Naive thymus-derived CD4-positive, alpha-beta T cell (primary cell): ENCODE measurements at regions not wholly inside any gene's neighbourhood (a gene's known extent, or its start where the extent isn't known, plus 50 kb on each side); places are given as distances from the start of the nearest gene placed in this dataset.

Experiments
- ATAC-seq: fragments of 150-1000 bp; cut with Tn5 transposase; 2 replicates; pipeline ENCODE4 v1.10.0; 2021; ENCODE audit warnings: mild to moderate bottlenecking, moderate library complexity
- CTCF ChIA-PET: fragments of 350-600 bp; sonication (Branson Sonifier 250); formaldehyde crosslinking; loops from one replicate; lab custom pipeline; 2021; ENCODE audit warnings: antibody characterized with exemption; lab: Charles Lee
- POLR2A ChIA-PET: fragments of 350-600 bp; sonication (Branson Sonifier 250); formaldehyde crosslinking; loops from one replicate; lab custom pipeline; 2021; ENCODE audit warnings: antibody characterized with exemption, inconsistent platforms; lab: Charles Lee
- DNase-seq, 9 donors: peaks; one replicate each; pipeline versions ENCODE4 v3.0.0 to v3.0.0-alpha.2; 2020 to 2022; ENCODE audit warnings: mixed read lengths in 1 of 9
- H3K27ac ChIP-seq: one replicate; pipeline ENCODE4 v1.7.0; 2013; ENCODE audit warnings: mild to moderate bottlenecking, low read depth, low read length, moderate library complexity
- H3K27me3 ChIP-seq, 2 donors: one replicate each; pipeline ENCODE4 v1.7.0; 2013; ENCODE audit warnings: low read length in 2 of 2, mild to moderate bottlenecking in 2 of 2, moderate library complexity in 2 of 2; ENCODE audit not compliant: control insufficient read depth in 2 of 2, insufficient read depth in 2 of 2
- H3K36me3 ChIP-seq, 3 experiments: 1 replicate in 2 of 3; 2 replicates in 1 of 3; pipeline ENCODE4 v1.7.0; 2013; ENCODE audit warnings: low read length in 3 of 3, mild to moderate bottlenecking in 3 of 3, moderate library complexity in 1 of 3; ENCODE audit not compliant: insufficient read depth in 3 of 3, control insufficient read depth in 2 of 3
- H3K4me1 ChIP-seq, 2 donors: one replicate each; pipeline ENCODE4 v1.7.0; 2013; ENCODE audit warnings: low read length in 2 of 2, mild to moderate bottlenecking in 2 of 2, moderate library complexity in 1 of 2; ENCODE audit not compliant: control insufficient read depth in 2 of 2, insufficient read depth in 2 of 2
- H3K4me3 ChIP-seq: 2 replicates; pipeline ENCODE4 v1.7.0; 2013; ENCODE audit warnings: mild to moderate bottlenecking, low read length
- H3K9me3 ChIP-seq, 3 experiments: 1 replicate in 2 of 3; 2 replicates in 1 of 3; pipeline ENCODE4 v1.7.0; 2013; ENCODE audit warnings: low read length in 3 of 3; ENCODE audit not compliant: control insufficient read depth in 2 of 3
- H3K27ac Mint-ChIP-seq, 9 donors: one replicate each; pipeline ENCODE4 v1.8.0; 2020 to 2022; ENCODE audit warnings: mixed read lengths in 9 of 9, mild to moderate bottlenecking in 8 of 9, moderate library complexity in 5 of 9, inconsistent platforms in 2 of 9
- H3K27me3 Mint-ChIP-seq, 5 donors: one replicate each; pipeline ENCODE4 v1.8.0; 2021 to 2022; ENCODE audit warnings: mixed read lengths in 5 of 5, mild to moderate bottlenecking in 1 of 5
- H3K36me3 Mint-ChIP-seq, 5 donors: one replicate each; pipeline ENCODE4 v1.8.0; 2020 to 2022; ENCODE audit warnings: mixed read lengths in 5 of 5, mild to moderate bottlenecking in 3 of 5, inconsistent platforms in 1 of 5
- H3K4me1 Mint-ChIP-seq, 7 donors: one replicate each; pipeline ENCODE4 v1.8.0; 2020 to 2022; ENCODE audit warnings: mixed read lengths in 7 of 7, mild to moderate bottlenecking in 3 of 7, inconsistent platforms in 1 of 7
- H3K4me3 Mint-ChIP-seq, 10 donors: one replicate each; pipeline ENCODE4 v1.8.0; 2020 to 2022; ENCODE audit warnings: mild to moderate bottlenecking in 10 of 10, mixed read lengths in 10 of 10, moderate library complexity in 6 of 10, inconsistent platforms in 2 of 10
- H3K9me3 Mint-ChIP-seq, 11 donors: one replicate each; pipeline ENCODE4 v1.8.0; 2020 to 2022; ENCODE audit warnings: mixed read lengths in 11 of 11, mild to moderate bottlenecking in 4 of 11, inconsistent platforms in 1 of 11, moderate library complexity in 1 of 11
- intact Hi-C, 2 donors: fragments of 100-400 bp; cut with micrococcal nuclease; formaldehyde crosslinking; loops; one replicate each; pipeline ENCODE4 v1.15.1; 2023

DNA sequence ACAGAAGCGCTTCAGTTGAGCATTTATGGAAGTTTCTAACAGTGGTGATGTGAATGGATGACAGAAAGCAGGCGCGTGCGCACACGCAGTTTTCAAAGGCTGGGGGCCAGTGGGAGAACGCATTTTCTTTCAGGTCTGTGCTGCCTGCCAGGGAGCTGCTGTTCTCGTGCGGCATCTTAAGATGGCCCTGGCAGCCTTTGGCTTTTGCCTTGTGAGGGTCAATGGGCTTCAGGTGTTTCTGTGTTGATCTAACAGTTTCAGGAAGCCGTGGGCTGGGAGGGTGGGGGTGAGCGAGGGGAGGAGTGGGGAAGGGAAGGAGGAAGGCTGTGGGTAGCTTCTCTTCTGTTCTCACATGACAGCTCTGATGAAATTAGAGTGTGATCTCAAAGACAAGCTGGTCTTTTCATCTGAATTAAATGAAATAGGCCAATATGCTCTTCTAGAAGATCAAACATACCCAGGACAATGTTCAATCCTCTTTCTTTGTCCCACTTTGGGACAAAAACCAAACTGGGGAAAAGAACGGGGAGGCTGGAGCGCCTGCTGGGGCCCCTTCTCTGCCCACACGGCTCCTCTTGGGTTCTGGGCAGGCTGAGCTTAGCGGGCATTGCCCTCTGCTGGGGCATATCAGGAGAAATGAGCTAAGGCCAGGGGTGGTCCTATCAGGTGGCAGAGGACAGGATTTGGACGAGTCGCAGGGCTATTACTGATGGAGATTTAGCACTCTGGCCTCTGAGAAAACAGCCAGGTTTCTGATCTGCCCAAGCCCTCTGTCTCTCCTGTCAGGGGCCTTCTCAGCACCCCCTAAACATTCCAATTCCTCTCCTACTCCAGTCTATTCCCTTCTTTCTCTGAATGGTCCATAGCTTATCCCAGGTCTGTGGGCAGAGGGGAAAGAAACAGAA, 126.2 kb upstream of the LGALSL start:
- Mint-ChIP-seq H3K27ac (peak overlapping the region; percentile 81 to 99 (median 96)), H3K4me3 (peak overlapping the region; percentile 73 to 93 (median 82)), H3K27me3 (peaks cover 0 to 20% (median 0%) of the 10 kb centered on the region in 5 donors), H3K36me3 (peaks cover 0 to 8% (median 0%) of the 10 kb centered on the region in 5 donors), H3K9me3 (no peaks in the 10 kb centered on the region), H3K4me1 (peaks cover 28 to 68% (median 63%) of the 10 kb centered on the region in 7 donors)
- Histone ChIP-seq H3K4me1 (peaks cover 33 to 38% of the 10 kb centered on the region in 2 donors), H3K27me3 (no peaks in the 10 kb centered on the region), H3K4me3 (peak overlapping the region; percentile 36), H3K27ac (peak overlapping the region; percentile 72), H3K36me3 (no peaks in the 10 kb centered on the region), H3K9me3 (no peaks in the 10 kb centered on the region)
- CTCF ChIA-PET: interaction anchor here (0.5 to 9.1 kb wide), 52 partner anchors 9 to 636 kb away, joined by 3 to 289 read pairs (median 4); partner anchors contain the start of gene AFTPH
- POLR2A ChIA-PET: interaction anchor here (0.6 to 5.2 kb wide), 25 partner anchors 10 to 518 kb away, joined by 3 to 85 read pairs (median 4); partner anchors contain the start of genes AFTPH and VPS54
- intact Hi-C loops: loop anchor here (1.0 to 10.0 kb wide), 16 partner anchors 11 to 1105 kb away; partner anchors contain the start of genes ACTR2 (in 1 of the 2), AFTPH (in 1 of the 2), CEP68 (in 1 of the 2) and MDH1 (in 1 of the 2)
- ATAC-seq (peak; percentile 73), DNase-seq (peak; percentile 29 to 71 (median 64))

GRCh38 chr2:64328415-64328722, 125.6 kb upstream of the LGALSL start:
- Mint-ChIP-seq H3K9me3 (no peaks in the 10 kb centered on the region), H3K36me3 (peaks cover 0 to 8% (median 0%) of the 10 kb centered on the region in 5 donors), H3K27ac (peak overlapping the region in 8 of 9 donors; percentile 94 to 99 (median 96)), H3K4me1 (peaks cover 28 to 64% (median 57%) of the 10 kb centered on the region in 7 donors), H3K27me3 (peaks cover 0 to 15% (median 0%) of the 10 kb centered on the region in 5 donors), H3K4me3 (peak overlapping the region in 8 of 10 donors; percentile 51 to 93 (median 80))
- intact Hi-C loops: loop anchor here (1.0 to 10.0 kb wide), 8 partner anchors 46 to 1104 kb away; partner anchors contain the start of genes CEP68 (in 1 of the 2), SPRED2 (in 1 of the 2) and UGP2 (in 1 of the 2)
- ChIA-PET POLR2A (interaction anchor here (0.6 to 5.2 kb wide), 15 partner anchors 10 to 517 kb away, joined by 3 to 85 read pairs (median 6); partner anchors contain the start of genes AFTPH and VPS54), CTCF (interaction anchor here (0.5 to 9.1 kb wide), 37 partner anchors 10 to 636 kb away, joined by 3 to 289 read pairs (median 5); partner anchors contain the start of gene AFTPH)
- no peaks in the 10 kb centered on the region for H3K36me3 ChIP-seq
- DNase-seq: no peak
- no peak overlapping the region for H3K4me3 ChIP-seq
- H3K27ac ChIP-seq: peak overlapping the region; percentile 72
- H3K9me3 ChIP-seq: no peaks in the 10 kb centered on the region
- peaks cover 33 to 38% of the 10 kb centered on the region in 2 donors for H3K4me1 ChIP-seq
- no peaks in the 10 kb centered on the region for H3K27me3 ChIP-seq
- no peak for ATAC-seq

DNA sequence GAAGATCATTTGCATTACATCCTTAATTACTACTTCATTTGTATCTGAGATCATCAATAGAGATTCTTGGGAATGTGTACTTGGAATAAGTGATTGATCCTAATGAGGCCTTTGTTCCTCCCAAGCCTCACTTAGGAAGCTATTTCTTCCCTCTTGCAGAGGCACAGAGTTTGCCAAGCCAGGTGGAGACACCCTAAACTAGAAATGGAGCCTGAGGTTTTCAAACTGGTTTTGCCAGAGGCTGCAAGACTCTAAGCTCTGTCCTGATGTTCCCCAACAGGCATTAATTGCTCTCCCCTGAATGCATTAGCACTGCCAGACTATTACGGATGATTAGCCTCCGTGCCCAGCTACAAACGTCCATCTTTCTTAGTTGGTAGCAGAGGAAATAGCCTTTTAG, 125.2 kb upstream of the LGALSL start:
- peak overlapping the region in 8 of 9 donors; percentile 94 to 99 (median 96) for H3K27ac Mint-ChIP-seq
- peaks cover 33 to 38% of the 10 kb centered on the region in 2 donors for H3K4me1 ChIP-seq
- CTCF ChIA-PET: interaction anchor here (0.5 to 9.1 kb wide), 23 partner anchors 10 to 637 kb away, joined by 3 to 289 read pairs (median 7); partner anchors contain the start of gene AFTPH
- no peak for DNase-seq
- peak overlapping the region; percentile 9 for H3K27ac ChIP-seq
- ATAC-seq: no peak
- intact Hi-C loops: loop anchor here (1.0 to 10.0 kb wide), 8 partner anchors 46 to 1104 kb away; partner anchors contain the start of genes CEP68 (in 1 of the 2), SPRED2 (in 1 of the 2) and UGP2 (in 1 of the 2)
- peak overlapping the region in 2 of 10 donors; percentile 23 to 93 for H3K4me3 Mint-ChIP-seq
- H3K27me3 Mint-ChIP-seq: peaks cover 0 to 11% (median 0%) of the 10 kb centered on the region in 5 donors
- H3K4me1 Mint-ChIP-seq: peaks cover 28 to 63% (median 54%) of the 10 kb centered on the region in 7 donors
- H3K36me3 Mint-ChIP-seq: peaks cover 0 to 6% (median 0%) of the 10 kb centered on the region in 5 donors
- no peaks in the 10 kb centered on the region for H3K36me3 ChIP-seq
- no peaks in the 10 kb centered on the region for H3K9me3 Mint-ChIP-seq
- H3K9me3 ChIP-seq: no peaks in the 10 kb centered on the region
- no peaks in the 10 kb centered on the region for H3K27me3 ChIP-seq
- POLR2A ChIA-PET: interaction anchor here (0.9 to 5.2 kb wide), 8 partner anchors 11 to 517 kb away, joined by 3 to 85 read pairs (median 4); no protein-coding TSS in a partner anchor
- H3K4me3 ChIP-seq: no peak overlapping the region

DNA sequence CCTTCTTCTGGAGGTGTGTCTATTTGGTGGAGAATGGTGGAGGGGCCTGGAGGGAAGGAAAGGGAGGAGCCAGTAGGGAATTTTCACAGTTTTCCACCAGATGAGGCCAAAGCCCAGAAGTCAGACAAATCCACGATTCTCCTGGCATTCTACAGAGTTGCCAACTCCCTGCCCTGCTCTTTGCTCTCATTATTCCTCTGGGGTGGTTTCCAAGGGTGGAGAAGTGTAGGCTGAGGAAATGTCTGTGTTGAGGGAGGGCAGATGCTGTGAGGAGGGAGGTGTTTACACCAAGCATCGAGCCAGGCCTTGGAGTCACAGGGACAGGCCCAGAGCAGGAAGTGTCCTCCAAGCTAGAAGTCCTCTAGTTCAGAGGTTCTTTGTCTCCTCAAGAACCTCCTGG, 124.1 kb upstream of the LGALSL start:
- H3K4me1 ChIP-seq: peaks cover 33 to 35% of the 10 kb centered on the region in 2 donors
- POLR2A ChIA-PET: interaction anchor here (0.6 to 5.2 kb wide), 6 partner anchors 164 to 800 kb away, joined by 3 to 85 read pairs (median 4); partner anchors contain the start of genes RAB1A and SERTAD2
- peak overlapping the region in 6 of 9 donors; percentile 18 to 59 (median 44) for H3K27ac Mint-ChIP-seq
- H3K27ac ChIP-seq: no peak overlapping the region
- ATAC-seq: no peak
- no peak overlapping the region for H3K4me3 Mint-ChIP-seq
- H3K4me1 Mint-ChIP-seq: peaks cover 22 to 59% (median 43%) of the 10 kb centered on the region in 7 donors
- no peaks in the 10 kb centered on the region for H3K9me3 Mint-ChIP-seq
- CTCF ChIA-PET: interaction anchor here (0.7 to 9.1 kb wide), 16 partner anchors 12 to 543 kb away, joined by 3 to 289 read pairs (median 9); partner anchors contain the start of gene AFTPH
- no peak for DNase-seq
- no peaks in the 10 kb centered on the region for H3K27me3 ChIP-seq
- intact Hi-C loops: loop anchor here (1.0 to 10.0 kb wide), 12 partner anchors 48 to 1102 kb away; partner anchors contain the start of genes CEP68 (in 1 of the 2), SPRED2 (in 1 of the 2) and UGP2 (in 1 of the 2)
- peaks cover 0 to 2% (median 0%) of the 10 kb centered on the region in 5 donors for H3K36me3 Mint-ChIP-seq
- H3K27me3 Mint-ChIP-seq: peaks cover 0 to 7% (median 0%) of the 10 kb centered on the region in 5 donors
- H3K4me3 ChIP-seq: no peak overlapping the region
- no peaks in the 10 kb centered on the region for H3K9me3 ChIP-seq
- H3K36me3 ChIP-seq: no peaks in the 10 kb centered on the region

DNA sequence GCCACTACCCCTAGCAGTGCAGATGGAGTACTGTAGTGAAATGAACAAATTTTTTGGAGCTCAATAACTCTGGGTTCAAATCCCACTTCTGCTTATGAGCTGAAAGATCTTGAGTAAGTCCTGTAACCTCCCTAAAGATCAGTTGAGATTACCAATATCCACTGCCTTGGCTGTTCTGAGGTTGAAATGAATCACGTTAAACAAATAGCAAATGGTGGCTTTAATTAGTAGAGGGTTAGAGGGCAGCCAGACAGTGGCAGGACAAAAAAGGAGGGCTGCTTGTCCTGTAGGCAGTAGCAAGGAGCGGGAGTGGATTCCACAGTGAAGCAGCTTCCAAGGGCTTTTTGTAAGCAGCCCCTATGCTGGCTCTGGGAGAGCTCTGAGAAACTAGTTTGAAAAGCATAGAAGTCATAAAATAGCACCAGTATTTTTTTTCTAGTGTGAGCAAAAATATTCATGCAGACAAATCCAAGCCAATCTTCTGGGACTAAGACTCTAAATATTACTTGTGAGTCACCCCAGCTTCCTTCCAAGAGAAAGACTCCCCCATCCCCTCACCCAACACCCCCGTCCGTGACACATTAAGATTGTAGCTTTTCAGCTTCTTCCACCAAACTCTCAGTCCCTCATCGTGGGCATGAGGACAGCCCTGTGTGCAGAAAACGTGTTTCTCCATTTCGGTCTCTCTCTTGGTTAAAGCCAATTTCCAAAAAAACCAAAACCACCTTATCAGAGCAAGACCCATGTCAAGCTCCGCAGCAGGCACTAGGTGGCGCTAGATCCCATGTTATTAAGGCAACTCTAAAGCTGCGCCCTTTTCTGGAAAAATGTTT, 123.5 kb upstream of the LGALSL start:
- Histone ChIP-seq H3K27me3 (no peaks in the 10 kb centered on the region), H3K9me3 (no peaks in the 10 kb centered on the region), H3K4me3 (no peak overlapping the region), H3K27ac (no peak overlapping the region), H3K4me1 (peaks cover 27 to 29% of the 10 kb centered on the region in 2 donors), H3K36me3 (no peaks in the 10 kb centered on the region)
- peak overlapping the region in 8 of 9 donors; percentile 9 to 94 (median 84) for H3K27ac Mint-ChIP-seq
- peak overlapping the region in 9 of 10 donors; percentile 53 to 86 (median 68) for H3K4me3 Mint-ChIP-seq
- ChIA-PET POLR2A (interaction anchor here (0.6 to 1.8 kb wide), 9 partner anchors 11 to 799 kb away, joined by 3 to 8 read pairs (median 3); partner anchors contain the start of genes RAB1A and SERTAD2), CTCF (interaction anchor here (0.5 to 9.1 kb wide), 39 partner anchors 12 to 585 kb away, joined by 3 to 289 read pairs (median 4); partner anchors contain the start of gene AFTPH)
- no peaks in the 10 kb centered on the region for H3K9me3 Mint-ChIP-seq
- H3K36me3 Mint-ChIP-seq: no peaks in the 10 kb centered on the region
- intact Hi-C loops: loop anchor here (1.0 to 10.0 kb wide), 11 partner anchors 158 to 834 kb away; partner anchors contain the start of genes AFTPH (in 1 of the 2) and PELI1 (in 1 of the 2)
- peaks cover 17 to 52% (median 36%) of the 10 kb centered on the region in 7 donors for H3K4me1 Mint-ChIP-seq
- peak; percentile 61 to 80 (median 73) for DNase-seq
- ATAC-seq: peak; percentile 54
- peaks cover 0 to 3% (median 0%) of the 10 kb centered on the region in 5 donors for H3K27me3 Mint-ChIP-seq
